ENCODE measurements at regions not wholly inside any gene's neighbourhood (a gene's known extent, or its start where the extent isn't known, plus 50 kb on each side); places are given as distances from the start of the nearest gene placed in this dataset.

- DNase-seq (ENCODE audit: low spot score) = no peak
- ATAC-seq (ENCODE audit: low FRiP score) = no peak
Observed at GRCh38 chr19:30123611-30124010, 181.6 kb downstream of the URI1 start.

GRCh38 chr19:30128211-30128610 lies 186.2 kb downstream of the URI1 start:
- DNase-seq (ENCODE audit: low spot score) (no peak), ATAC-seq (ENCODE audit: low FRiP score) (no peak)
- TF ChIP-seq CTCF (IDR thresholded peaks at IDR 0.05) = no peak

More at GRCh38 chr19:30123611-30124010, 181.6 kb downstream of the URI1 start:
- TF ChIP-seq CTCF (IDR thresholded peaks at IDR 0.05) = no peak

- DNase-seq (ENCODE audit: low spot score) (no peak), ATAC-seq (ENCODE audit: low FRiP score) (no peak)
- TF ChIP-seq CTCF (IDR thresholded peaks at IDR 0.05) = no peak
Observed at GRCh38 chr19:30130356-30131122, 188.5 kb downstream of the URI1 start.

- ATAC-seq (ENCODE audit: low FRiP score) (no peak), DNase-seq (ENCODE audit: low spot score) (no peak)
- TF ChIP-seq CTCF (IDR thresholded peaks at IDR 0.05) = no peak
Observed at GRCh38 chr19:30131246-30131645, 189.2 kb downstream of the URI1 start.

- DNase-seq (ENCODE audit: low spot score) (no peak), ATAC-seq (ENCODE audit: low FRiP score) (no peak)
- TF ChIP-seq CTCF (IDR thresholded peaks at IDR 0.05) = no peak
Observed at GRCh38 chr19:30131722-30132291, 189.8 kb downstream of the URI1 start.

- ATAC-seq (ENCODE audit: low FRiP score) (no peak), DNase-seq (ENCODE audit: low spot score) (no peak)
- TF ChIP-seq CTCF (IDR thresholded peaks at IDR 0.05) = no peak
Observed at GRCh38 chr19:30132343-30133075, 190.5 kb downstream of the URI1 start.

All from omental fat pad (tissue), 3 donors.